ENCODE measurements at regions not wholly inside any gene's neighbourhood (a gene's known extent, or its start where the extent isn't known, plus 50 kb on each side); places are given as distances from the start of the nearest gene placed in this dataset.

- Histone ChIP-seq H3K4me1 (ENCODE audit: control insufficient read depth, low read length) (no peaks in the 10 kb centered on the region), H3K4me3 (ENCODE audit: low read length) (no peak overlapping the region), H3K4me2 (ENCODE audit: low read length) (no peak overlapping the region), H4K20me1 (ENCODE audit: control insufficient read depth, insufficient read depth, low read depth, low read length) (no peaks in the 10 kb centered on the region), H3K27me3 (ENCODE audit: control insufficient read depth, low read length) (no peaks in the 10 kb centered on the region), H3K9me2 (replicated peaks; ENCODE audit: control insufficient read depth, low read length) (no peaks in the 10 kb centered on the region), H3K9me3 (ENCODE audit: control insufficient read depth, insufficient read depth, low read length) (no peaks in the 10 kb centered on the region), H3K36me3 (ENCODE audit: control insufficient read depth, low read length) (no peaks in the 10 kb centered on the region), H3K27ac (ENCODE audit: low read depth, low read length) (no peak overlapping the region), H3K79me2 (ENCODE audit: control insufficient read depth, low read length) (no peaks in the 10 kb centered on the region), H3F3A (ENCODE audit: control insufficient read depth, insufficient read depth) (no peaks in the 10 kb centered on the region)
- TF ChIP-seq CTCF (IDR thresholded peaks at IDR 0.05; ENCODE audit: low read depth, low read length, poor library complexity, severe bottlenecking) (no peak), EZH2phosphoT487 (IDR thresholded peaks at IDR 0.05; ENCODE audit: borderline replicate concordance, low read length) (no peak)
These were observed 229.2 kb upstream of the LRTM1 start for GRCh38 chr3:55156851-55157650.

GRCh38 chr3:55147856-55148720 is 220.2 kb upstream of the LRTM1 start:
- H3K9me3 ChIP-seq (ENCODE audit: control insufficient read depth, insufficient read depth, low read length), result no peaks in the 10 kb centered on the region
- H3K4me3 ChIP-seq (ENCODE audit: low read length), result no peak overlapping the region
- no peak overlapping the region for H3K27ac ChIP-seq (ENCODE audit: low read depth, low read length)
- no peaks in the 10 kb centered on the region for H3F3A ChIP-seq (ENCODE audit: control insufficient read depth, insufficient read depth)
- no peaks in the 10 kb centered on the region for H3K36me3 ChIP-seq (ENCODE audit: control insufficient read depth, low read length)
- no peaks in the 10 kb centered on the region for H3K27me3 ChIP-seq (ENCODE audit: control insufficient read depth, low read length)
- no peaks in the 10 kb centered on the region for H3K4me1 ChIP-seq (ENCODE audit: control insufficient read depth, low read length)
- H4K20me1 ChIP-seq (ENCODE audit: control insufficient read depth, insufficient read depth, low read depth, low read length), result no peaks in the 10 kb centered on the region
- H3K4me2 ChIP-seq (ENCODE audit: low read length), result no peak overlapping the region
- H3K9me2 ChIP-seq (replicated peaks; ENCODE audit: control insufficient read depth, low read length), result no peaks in the 10 kb centered on the region
- H3K79me2 ChIP-seq (ENCODE audit: control insufficient read depth, low read length), result no peaks in the 10 kb centered on the region
- TF ChIP-seq EZH2phosphoT487 (IDR thresholded peaks at IDR 0.05; ENCODE audit: borderline replicate concordance, low read length) (no peak), CTCF (IDR thresholded peaks at IDR 0.05; ENCODE audit: low read depth, low read length, poor library complexity, severe bottlenecking) (no peak)

- no peaks in the 10 kb centered on the region for H3K9me2 ChIP-seq (replicated peaks; ENCODE audit: control insufficient read depth, low read length)
- no peaks in the 10 kb centered on the region for H3K9me3 ChIP-seq (ENCODE audit: control insufficient read depth, insufficient read depth, low read length)
- no peak overlapping the region for H3K4me3 ChIP-seq (ENCODE audit: low read length)
- no peaks in the 10 kb centered on the region for H3F3A ChIP-seq (ENCODE audit: control insufficient read depth, insufficient read depth)
- no peak for TF ChIP-seq CTCF (IDR thresholded peaks at IDR 0.05; ENCODE audit: low read depth, low read length, poor library complexity, severe bottlenecking)
- no peak for TF ChIP-seq EZH2phosphoT487 (IDR thresholded peaks at IDR 0.05; ENCODE audit: borderline replicate concordance, low read length)
- no peak overlapping the region for H3K4me2 ChIP-seq (ENCODE audit: low read length)
- no peak overlapping the region for H3K27ac ChIP-seq (ENCODE audit: low read depth, low read length)
- no peaks in the 10 kb centered on the region for H3K27me3 ChIP-seq (ENCODE audit: control insufficient read depth, low read length)
- no peaks in the 10 kb centered on the region for H4K20me1 ChIP-seq (ENCODE audit: control insufficient read depth, insufficient read depth, low read depth, low read length)
- H3K4me1 ChIP-seq (ENCODE audit: control insufficient read depth, low read length), result no peaks in the 10 kb centered on the region
- no peaks in the 10 kb centered on the region for H3K36me3 ChIP-seq (ENCODE audit: control insufficient read depth, low read length)
- H3K79me2 ChIP-seq (ENCODE audit: control insufficient read depth, low read length), result no peaks in the 10 kb centered on the region
These were observed 219.5 kb upstream of the LRTM1 start for GRCh38 chr3:55147406-55147805.

Data from DOHH2 (cell line).